ENCODE measurements at regions not wholly inside any gene's neighbourhood (a gene's known extent, or its start where the extent isn't known, plus 50 kb on each side); places are given as distances from the start of the nearest gene placed in this dataset.

GRCh38 chr7:67809586-67809985, 813.0 kb downstream of the TYW1 start:
- WGBS: 80% methylated on average over 8 of the region's 8 CpGs
- H3K27me3 ChIP-seq: no peaks in the 10 kb centered on the region
- H3K4me3 ChIP-seq: no peak overlapping the region
- H3K36me3 ChIP-seq: no peaks in the 10 kb centered on the region
- DNase-seq (ENCODE audit: low spot score in 2 of 2): no peak
- TF ChIP-seq EP300 (IDR thresholded peaks at IDR 0.05): no peak
- no peak for TF ChIP-seq POLR2AphosphoS5 (IDR thresholded peaks at IDR 0.05)
- TF ChIP-seq CTCF (IDR thresholded peaks at IDR 0.05): no peak
- no peak for TF ChIP-seq POLR2A (IDR thresholded peaks at IDR 0.05)
- peaks cover 3% of the 10 kb centered on the region for H3K9me3 ChIP-seq
- H3K27ac ChIP-seq: no peak overlapping the region
- no peaks in the 10 kb centered on the region for H3K4me1 ChIP-seq

- WGBS: 47% methylated on average over 9 of the region's 9 CpGs
- H3K4me3 ChIP-seq: no peak overlapping the region
- H3K36me3 ChIP-seq: no peaks in the 10 kb centered on the region
- DNase-seq (ENCODE audit: low spot score in 2 of 2): no peak
- TF ChIP-seq CTCF (IDR thresholded peaks at IDR 0.05): no peak
- TF ChIP-seq EP300 (IDR thresholded peaks at IDR 0.05): no peak
- TF ChIP-seq POLR2A (IDR thresholded peaks at IDR 0.05): no peak
- TF ChIP-seq POLR2AphosphoS5 (IDR thresholded peaks at IDR 0.05): no peak
- H3K4me1 ChIP-seq: no peaks in the 10 kb centered on the region
- no peak overlapping the region for H3K27ac ChIP-seq
- H3K27me3 ChIP-seq: no peaks in the 10 kb centered on the region
- H3K9me3 ChIP-seq: no peaks in the 10 kb centered on the region
Observed at GRCh38 chr7:67813621-67814292, 817.1 kb downstream of the TYW1 start.

GRCh38 chr7:67817481-67817880, 820.8 kb downstream of the TYW1 start:
- Histone ChIP-seq H3K4me3 (no peak overlapping the region), H3K27me3 (no peaks in the 10 kb centered on the region), H3K4me1 (no peaks in the 10 kb centered on the region), H3K27ac (no peak overlapping the region), H3K9me3 (no peaks in the 10 kb centered on the region), H3K36me3 (no peaks in the 10 kb centered on the region)
- WGBS: 89% methylated on average over 1 of the region's 1 CpG
- no peak for DNase-seq (ENCODE audit: low spot score in 2 of 2)
- TF ChIP-seq CTCF (IDR thresholded peaks at IDR 0.05) (no peak), POLR2AphosphoS5 (IDR thresholded peaks at IDR 0.05) (no peak), EP300 (IDR thresholded peaks at IDR 0.05) (no peak), POLR2A (IDR thresholded peaks at IDR 0.05) (no peak)

GRCh38 chr7:67821116-67821515, 824.5 kb downstream of the TYW1 start:
- TF ChIP-seq CTCF (IDR thresholded peaks at IDR 0.05) (no peak), EP300 (IDR thresholded peaks at IDR 0.05) (no peak), POLR2AphosphoS5 (IDR thresholded peaks at IDR 0.05) (no peak)
- no peak overlapping the region for H3K4me3 ChIP-seq
- H3K4me1 ChIP-seq: no peaks in the 10 kb centered on the region
- no peak for DNase-seq (ENCODE audit: low spot score in 2 of 2)
- H3K27me3 ChIP-seq: no peaks in the 10 kb centered on the region
- H3K9me3 ChIP-seq: no peaks in the 10 kb centered on the region
- H3K27ac ChIP-seq: no peak overlapping the region
- 52% methylated on average over 7 of the region's 7 CpGs for WGBS
- no peaks in the 10 kb centered on the region for H3K36me3 ChIP-seq

- Histone ChIP-seq H3K9me3 (no peaks in the 10 kb centered on the region), H3K4me1 (no peaks in the 10 kb centered on the region), H3K4me3 (no peak overlapping the region), H3K27me3 (no peaks in the 10 kb centered on the region), H3K27ac (no peak overlapping the region), H3K36me3 (no peaks in the 10 kb centered on the region)
- DNase-seq (ENCODE audit: low spot score in 2 of 2): no peak
- TF ChIP-seq EP300 (IDR thresholded peaks at IDR 0.05) (no peak), POLR2A (IDR thresholded peaks at IDR 0.05) (no peak), CTCF (IDR thresholded peaks at IDR 0.05) (no peak), POLR2AphosphoS5 (IDR thresholded peaks at IDR 0.05) (no peak)
- WGBS: 42% methylated on average over 4 of the region's 4 CpGs
Observed at GRCh38 chr7:67823345-67823744, 826.7 kb downstream of the TYW1 start.
